Panc1 (cell line): ENCODE measurements at regions not wholly inside any gene's neighbourhood (a gene's known extent, or its start where the extent isn't known, plus 50 kb on each side); places are given as distances from the start of the nearest gene placed in this dataset.

ENCODE experiments used
- CTCF ChIP-seq: fragments of 450-650 bp; IDR thresholded peaks from 2 replicates; pipeline ENCODE4 v1.5.1; 2017; ENCODE audit warnings: mild to moderate bottlenecking
- POLR2AphosphoS5 ChIP-seq: IDR thresholded peaks from 2 replicates; pipeline ENCODE4 v1.6.1; 2012; ENCODE audit warnings: mild to moderate bottlenecking, low read depth, low read length, moderate library complexity

- TF ChIP-seq CTCF (no peak), POLR2AphosphoS5 (no peak)
Measured at GRCh38 chr1:215402147-215402546, 165.0 kb upstream of the KCTD3 start.
